Dendritic cell treated with granulocyte-macrophage colony-stimulating factor and Interleukin-4, amounts not matched to agents 40 ng/mL and 50 ng/mL, for 4 days (primary cell): ENCODE measurements at regions not wholly inside any gene's neighbourhood (a gene's known extent, or its start where the extent isn't known, plus 50 kb on each side); places are given as distances from the start of the nearest gene placed in this dataset.

ENCODE experiments used
- H3K27ac Mint-ChIP-seq: one replicate; pipeline ENCODE4 v1.8.0; 2022; ENCODE audit warnings: mild to moderate bottlenecking, mixed read lengths
- H3K27me3 Mint-ChIP-seq: one replicate; pipeline ENCODE4 v1.8.0; 2022; ENCODE audit warnings: mild to moderate bottlenecking, mixed read lengths
- H3K36me3 Mint-ChIP-seq: one replicate; pipeline ENCODE4 v1.8.0; 2022; ENCODE audit warnings: low read depth, mixed read lengths
- H3K4me1 Mint-ChIP-seq: one replicate; pipeline ENCODE4 v1.8.0; 2022; ENCODE audit warnings: low read depth, mixed read lengths
- H3K4me3 Mint-ChIP-seq: one replicate; pipeline ENCODE4 v1.8.0; 2022; ENCODE audit warnings: mild to moderate bottlenecking, moderate library complexity, mixed read lengths
- H3K9me3 Mint-ChIP-seq: one replicate; pipeline ENCODE4 v1.8.0; 2022; ENCODE audit warnings: mixed read lengths
- intact Hi-C: fragments of 100-400 bp; cut with micrococcal nuclease; formaldehyde crosslinking; loops from one replicate; pipeline ENCODE4 v1.15.0; 2022

DNA sequence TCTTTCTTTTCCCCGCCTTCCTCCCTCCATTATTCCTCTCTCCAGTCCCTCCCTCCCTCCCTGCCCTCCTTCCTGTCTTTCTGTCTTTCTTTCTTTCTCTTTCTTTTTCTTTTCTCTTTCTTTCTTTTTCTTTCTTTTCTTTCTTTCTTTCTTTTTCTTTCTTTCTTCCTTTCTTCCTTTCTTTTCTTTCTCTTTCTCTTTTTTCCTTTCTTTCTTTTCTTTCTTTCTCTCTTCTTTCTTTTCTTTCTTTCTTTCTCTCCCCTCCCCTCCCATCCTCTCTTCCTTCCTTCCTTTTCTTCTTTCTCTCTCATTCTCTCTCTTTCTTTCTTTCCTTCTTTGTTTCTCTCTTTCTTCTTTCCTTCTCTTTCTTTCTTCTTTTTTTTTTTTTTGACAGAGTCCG, 402.2 kb upstream of the PLXNA2 start:
- H3K36me3 Mint-ChIP-seq, result no peaks in the 10 kb centered on the region
- H3K4me1 Mint-ChIP-seq, result no peaks in the 10 kb centered on the region
- intact Hi-C loops, result no loop called here
- no peaks in the 10 kb centered on the region for H3K9me3 Mint-ChIP-seq
- H3K4me3 Mint-ChIP-seq, result no peak overlapping the region
- H3K27ac Mint-ChIP-seq, result no peak overlapping the region
- H3K27me3 Mint-ChIP-seq, result no peaks in the 10 kb centered on the region

DNA sequence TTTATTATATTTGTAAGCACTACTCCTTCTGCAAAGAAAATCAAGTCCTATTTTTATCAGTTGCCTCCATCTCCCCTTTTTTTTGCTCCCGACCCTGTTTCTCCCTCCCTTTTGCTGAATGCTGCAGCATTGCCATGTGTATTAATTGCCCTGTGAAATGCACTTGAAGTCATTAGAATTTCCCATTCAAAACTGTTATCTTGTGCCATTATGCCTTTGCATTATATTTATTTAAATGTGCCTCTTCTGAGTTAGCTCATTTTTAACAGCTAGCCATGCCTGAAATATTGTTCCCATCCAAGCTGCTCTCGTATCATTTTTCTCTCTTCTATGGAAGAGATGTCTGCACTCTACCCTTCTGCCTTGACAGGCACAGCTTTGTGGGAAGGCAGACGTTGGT, 404.0 kb upstream of the PLXNA2 start:
- Mint-ChIP-seq H3K27ac (no peak overlapping the region), H3K36me3 (no peaks in the 10 kb centered on the region), H3K9me3 (no peaks in the 10 kb centered on the region), H3K4me1 (no peaks in the 10 kb centered on the region), H3K27me3 (no peaks in the 10 kb centered on the region), H3K4me3 (no peak overlapping the region)
- intact Hi-C loops, result no loop called here

DNA sequence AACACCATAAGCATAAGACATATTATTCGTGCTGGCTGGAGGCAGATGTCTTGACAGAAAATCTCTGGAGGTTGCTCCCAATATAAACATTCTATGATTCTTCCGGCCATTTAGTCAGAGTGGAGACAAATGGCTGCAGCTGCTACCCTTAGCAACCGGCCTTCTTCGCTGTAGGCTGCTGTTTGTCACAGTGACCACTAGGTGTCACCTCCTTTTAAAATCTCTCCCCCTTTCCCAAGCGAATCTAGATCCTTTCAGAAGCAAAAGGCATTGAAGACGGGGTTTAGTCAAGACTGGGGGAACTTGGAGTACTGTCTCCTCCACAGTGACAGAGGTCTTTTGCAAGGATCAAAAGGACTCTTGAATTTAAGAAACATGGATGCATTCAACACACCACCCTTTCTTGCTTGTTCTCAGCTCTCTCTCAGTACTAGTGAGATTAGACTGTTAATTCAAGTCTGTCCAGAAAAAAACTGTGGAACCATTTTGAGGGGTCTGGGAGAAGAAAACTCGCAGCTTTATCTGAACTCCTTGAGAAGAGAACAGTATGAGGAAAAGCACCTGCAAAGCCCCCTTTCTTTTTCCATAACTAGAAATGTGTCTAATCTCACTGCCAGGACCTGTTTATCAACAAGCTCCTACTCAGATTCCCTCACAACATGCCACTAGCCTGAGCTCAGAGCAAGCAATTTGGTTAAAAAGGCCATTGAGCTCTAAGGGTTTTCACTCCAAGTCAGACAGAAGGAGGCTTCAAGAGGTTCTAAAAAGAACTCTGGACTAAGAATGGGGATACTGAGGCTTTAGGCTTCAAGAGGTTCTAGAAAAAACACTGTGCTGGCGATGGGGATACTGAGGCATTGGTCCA, 408.3 kb upstream of the PLXNA2 start:
- H3K27me3 Mint-ChIP-seq, result no peaks in the 10 kb centered on the region
- no peak overlapping the region for H3K4me3 Mint-ChIP-seq
- no peaks in the 10 kb centered on the region for H3K36me3 Mint-ChIP-seq
- no peaks in the 10 kb centered on the region for H3K4me1 Mint-ChIP-seq
- no peak overlapping the region for H3K27ac Mint-ChIP-seq
- intact Hi-C loops, result loop anchor here (2.0 to 5.0 kb wide), 3 partner anchors 540 to 914 kb away; no protein-coding TSS in a partner anchor
- no peaks in the 10 kb centered on the region for H3K9me3 Mint-ChIP-seq

DNA sequence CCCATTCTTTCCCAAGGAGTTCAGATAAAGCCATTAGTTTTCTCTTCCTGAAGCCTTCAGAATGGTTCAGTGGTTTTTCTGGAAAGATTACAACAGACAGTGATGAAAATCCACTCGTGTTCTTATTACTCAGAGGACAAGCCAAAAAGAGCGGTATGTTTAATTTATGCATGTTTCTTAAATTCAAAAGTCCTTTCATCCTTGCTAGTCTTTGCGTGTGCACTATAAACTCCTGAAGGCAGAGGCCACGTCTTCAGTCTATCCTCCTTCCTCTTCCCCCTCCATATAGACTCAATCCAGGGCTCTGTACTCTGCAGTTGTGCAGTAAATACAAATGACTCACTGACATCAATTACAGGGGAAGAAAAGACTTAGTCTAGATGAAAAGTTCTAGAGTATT, 409.2 kb upstream of the PLXNA2 start:
- Mint-ChIP-seq H3K27ac (no peak overlapping the region), H3K4me1 (no peaks in the 10 kb centered on the region), H3K27me3 (no peaks in the 10 kb centered on the region), H3K4me3 (no peak overlapping the region), H3K36me3 (no peaks in the 10 kb centered on the region), H3K9me3 (no peaks in the 10 kb centered on the region)
- intact Hi-C loops, result loop anchor here (2.0 to 5.0 kb wide), 3 partner anchors 539 to 913 kb away; no protein-coding TSS in a partner anchor

DNA sequence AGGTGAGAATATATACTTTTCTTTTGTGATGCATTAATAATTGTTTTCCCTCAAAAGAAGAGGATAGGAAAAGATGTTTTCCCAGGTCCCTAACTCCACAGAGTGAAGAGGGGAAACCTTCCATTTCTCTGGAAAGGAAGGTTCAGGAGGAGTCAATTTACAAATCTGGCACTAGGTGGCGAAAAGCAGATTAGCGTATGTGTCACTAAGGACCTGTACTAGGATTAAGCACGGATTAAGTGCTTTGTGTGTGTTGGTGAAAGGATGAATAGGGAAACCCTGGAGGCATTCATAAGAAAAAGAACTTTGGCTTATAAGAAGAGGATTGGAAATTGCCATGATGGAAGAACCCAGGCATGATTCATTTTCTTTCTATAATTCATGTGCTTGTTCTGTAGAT, 410.1 kb upstream of the PLXNA2 start:
- no peak overlapping the region for H3K27ac Mint-ChIP-seq
- no peaks in the 10 kb centered on the region for H3K27me3 Mint-ChIP-seq
- intact Hi-C loops, result loop anchor here (5.0 kb wide), 1 partner anchor 538 kb away; no protein-coding TSS in a partner anchor
- no peaks in the 10 kb centered on the region for H3K36me3 Mint-ChIP-seq
- H3K4me1 Mint-ChIP-seq, result no peaks in the 10 kb centered on the region
- H3K9me3 Mint-ChIP-seq, result no peaks in the 10 kb centered on the region
- H3K4me3 Mint-ChIP-seq, result no peak overlapping the region

DNA sequence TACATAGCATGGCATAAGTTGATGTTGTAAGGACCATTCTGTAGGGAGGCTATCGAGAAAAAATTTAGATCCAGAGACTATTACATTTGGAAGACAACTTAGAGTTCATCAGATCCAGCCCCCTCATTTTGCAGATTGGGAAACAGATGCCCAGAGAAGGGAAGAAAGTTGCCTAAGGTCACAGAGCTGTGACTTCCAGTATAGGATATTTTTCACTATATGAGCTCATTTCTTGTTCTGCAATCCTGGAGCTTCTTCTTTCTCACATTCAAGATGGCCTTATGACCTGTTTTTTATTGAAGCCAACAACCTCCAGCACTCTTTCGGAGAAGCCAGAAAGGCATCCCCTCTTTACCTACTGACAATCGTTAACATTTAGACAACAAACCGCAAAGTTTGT, 421.8 kb upstream of the PLXNA2 start:
- H3K4me1 Mint-ChIP-seq, result peaks cover 3% of the 10 kb centered on the region
- no peaks in the 10 kb centered on the region for H3K27me3 Mint-ChIP-seq
- H3K36me3 Mint-ChIP-seq, result no peaks in the 10 kb centered on the region
- no peak overlapping the region for H3K27ac Mint-ChIP-seq
- intact Hi-C loops, result no loop called here
- H3K9me3 Mint-ChIP-seq, result no peaks in the 10 kb centered on the region
- H3K4me3 Mint-ChIP-seq, result no peak overlapping the region

DNA sequence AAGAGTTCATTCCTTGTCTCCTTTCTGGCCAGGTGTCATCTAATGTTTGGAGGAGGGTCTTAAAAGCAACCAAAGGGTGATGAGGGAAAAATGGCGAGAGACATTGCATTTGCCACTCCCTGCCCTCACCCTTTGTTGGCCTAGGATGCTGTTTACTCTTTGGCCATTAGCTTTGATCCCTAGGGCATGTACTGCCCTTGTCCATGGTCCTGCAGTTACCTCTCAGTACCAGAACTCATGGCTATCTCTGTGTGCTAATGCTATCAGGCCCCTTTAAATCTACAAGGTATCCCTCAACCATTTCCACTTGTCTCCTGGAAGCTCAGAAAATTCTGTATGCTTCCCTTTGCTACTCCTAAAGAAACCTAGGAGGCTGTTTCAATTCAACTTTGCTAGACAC, 424.8 kb upstream of the PLXNA2 start:
- Mint-ChIP-seq H3K9me3 (no peaks in the 10 kb centered on the region), H3K36me3 (no peaks in the 10 kb centered on the region), H3K27ac (no peak overlapping the region), H3K27me3 (no peaks in the 10 kb centered on the region), H3K4me3 (no peak overlapping the region), H3K4me1 (no peaks in the 10 kb centered on the region)
- intact Hi-C loops, result no loop called here

DNA sequence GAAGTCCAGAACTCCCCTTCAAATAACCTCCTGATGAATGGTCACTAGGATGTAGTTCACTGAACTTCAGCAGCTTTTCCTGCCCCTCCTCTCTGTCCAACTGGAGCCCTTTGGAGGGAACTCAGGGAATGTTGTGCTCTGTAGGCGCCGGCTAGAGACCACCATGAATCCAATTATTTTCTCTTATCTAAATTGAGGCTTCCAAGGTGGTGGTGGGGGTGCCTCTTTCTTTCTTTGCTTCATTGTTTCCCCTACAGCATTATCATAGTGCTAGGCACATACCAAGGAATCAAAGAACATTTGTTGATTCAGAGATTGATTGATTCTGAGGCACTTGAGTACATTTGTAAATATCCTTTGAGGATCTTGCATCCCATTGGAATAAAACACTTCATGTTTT, 426.6 kb upstream of the PLXNA2 start:
- intact Hi-C loops, result no loop called here
- no peaks in the 10 kb centered on the region for H3K4me1 Mint-ChIP-seq
- no peak overlapping the region for H3K4me3 Mint-ChIP-seq
- no peak overlapping the region for H3K27ac Mint-ChIP-seq
- H3K9me3 Mint-ChIP-seq, result no peaks in the 10 kb centered on the region
- H3K27me3 Mint-ChIP-seq, result no peaks in the 10 kb centered on the region
- no peaks in the 10 kb centered on the region for H3K36me3 Mint-ChIP-seq

DNA sequence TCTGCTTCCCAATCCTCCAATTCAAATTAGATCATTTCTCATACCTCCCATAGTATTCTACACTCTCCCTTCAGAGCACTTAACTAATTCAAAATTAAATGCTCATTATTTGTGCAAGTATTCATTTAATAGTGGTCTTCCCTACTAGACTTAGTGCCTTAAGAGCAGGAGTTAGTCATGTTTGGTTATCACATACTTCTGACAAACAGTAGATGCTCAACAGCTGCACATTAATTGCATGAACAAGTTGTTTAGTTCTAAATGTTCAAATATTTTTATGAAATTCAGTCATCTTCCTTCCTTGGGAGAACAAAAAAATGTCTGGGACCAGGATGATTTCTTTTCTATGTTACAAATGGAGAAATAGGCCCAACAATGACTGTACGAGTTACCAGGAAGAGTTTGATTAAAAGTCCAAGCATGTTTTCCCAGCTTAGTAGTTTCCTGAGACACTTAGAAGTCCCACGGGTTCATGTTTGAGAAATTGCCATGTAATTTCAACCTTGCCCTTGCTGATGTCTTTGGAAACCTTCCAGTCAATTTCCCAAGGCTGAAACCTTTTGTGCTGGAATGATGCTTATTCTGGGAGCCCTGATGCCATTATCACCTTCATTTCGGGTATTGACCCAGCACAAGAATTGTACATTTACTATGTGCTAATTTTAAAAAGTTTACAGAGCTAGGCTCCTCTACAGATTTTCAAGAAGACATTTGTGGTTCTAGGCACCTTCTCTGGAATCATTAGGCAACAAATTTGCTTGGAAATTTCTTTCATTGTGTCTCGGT, 437.9 kb upstream of the PLXNA2 start:
- H3K9me3 Mint-ChIP-seq, result no peaks in the 10 kb centered on the region
- H3K27ac Mint-ChIP-seq, result no peak overlapping the region
- H3K27me3 Mint-ChIP-seq, result peaks cover 2% of the 10 kb centered on the region
- H3K4me1 Mint-ChIP-seq, result no peaks in the 10 kb centered on the region
- no peak overlapping the region for H3K4me3 Mint-ChIP-seq
- intact Hi-C loops, result no loop called here
- no peaks in the 10 kb centered on the region for H3K36me3 Mint-ChIP-seq

DNA sequence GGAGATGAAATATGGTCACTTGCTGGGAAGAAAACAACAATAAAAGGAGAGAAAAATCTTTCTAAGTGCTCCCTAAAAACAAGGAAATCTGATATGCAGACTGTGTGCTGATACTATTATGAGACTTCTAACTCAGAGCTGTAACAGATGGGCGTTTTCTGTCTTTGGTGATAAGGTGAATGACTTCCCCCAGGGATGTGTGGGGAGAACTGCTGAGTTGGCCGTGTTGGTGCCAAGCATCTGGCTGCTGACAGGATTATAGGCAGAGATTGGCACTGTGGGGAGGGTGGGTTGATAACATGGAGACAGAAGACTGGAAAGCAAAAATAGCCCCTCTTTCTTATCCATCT, 438.5 kb upstream of the PLXNA2 start:
- no peak overlapping the region for H3K4me3 Mint-ChIP-seq
- no peaks in the 10 kb centered on the region for H3K4me1 Mint-ChIP-seq
- H3K27me3 Mint-ChIP-seq, result peaks cover 2% of the 10 kb centered on the region
- H3K9me3 Mint-ChIP-seq, result no peaks in the 10 kb centered on the region
- no peaks in the 10 kb centered on the region for H3K36me3 Mint-ChIP-seq
- H3K27ac Mint-ChIP-seq, result no peak overlapping the region
- intact Hi-C loops, result no loop called here

DNA sequence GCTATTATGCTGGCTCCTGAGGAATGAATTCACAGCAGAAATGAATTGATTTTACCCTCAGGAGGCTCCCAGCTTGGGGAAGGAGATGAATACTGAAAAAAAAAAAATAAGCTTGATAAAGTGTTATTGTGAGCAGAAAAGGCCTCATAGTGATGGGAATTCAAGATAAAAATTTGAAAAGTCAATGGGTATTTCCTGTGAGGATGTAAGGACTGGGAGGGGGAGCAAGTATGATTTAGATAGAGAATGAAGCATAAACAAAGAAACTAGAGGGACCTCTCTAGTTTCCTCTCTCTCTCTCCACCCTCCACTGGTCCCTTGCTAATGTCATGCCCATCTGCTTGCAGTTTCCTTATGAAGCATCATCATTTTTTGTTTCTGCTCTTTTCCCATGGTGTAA, 439.0 kb upstream of the PLXNA2 start:
- Mint-ChIP-seq H3K4me3 (no peak overlapping the region), H3K9me3 (no peaks in the 10 kb centered on the region), H3K36me3 (no peaks in the 10 kb centered on the region)

DNA sequence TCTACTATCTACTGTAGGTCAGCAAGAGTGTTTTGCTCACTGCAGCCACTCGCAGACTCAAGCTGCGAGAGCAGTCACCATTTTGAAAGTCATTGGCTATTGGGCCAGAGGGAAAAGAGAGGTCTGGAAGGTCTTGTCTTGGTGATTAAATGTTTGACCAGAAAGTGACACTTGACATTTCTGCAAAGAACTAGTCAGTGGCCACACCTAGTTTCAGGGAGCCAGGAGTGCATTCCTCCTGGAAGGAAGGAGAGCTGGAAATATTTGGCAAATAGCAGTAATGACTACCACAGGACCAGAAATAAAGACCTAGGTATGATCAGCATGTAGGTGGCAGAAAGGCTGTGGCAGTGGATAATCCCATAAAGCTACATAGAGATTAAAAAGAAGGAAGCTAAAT, 440.0 kb upstream of the PLXNA2 start:
- Mint-ChIP-seq H3K27ac (no peak overlapping the region), H3K9me3 (no peaks in the 10 kb centered on the region), H3K4me1 (no peaks in the 10 kb centered on the region), H3K4me3 (no peak overlapping the region), H3K36me3 (no peaks in the 10 kb centered on the region), H3K27me3 (peaks cover 1% of the 10 kb centered on the region)
- intact Hi-C loops, result no loop called here

More for the DNA sequence above, 439.0 kb upstream of the PLXNA2 start:
- Mint-ChIP-seq H3K4me1 (no peaks in the 10 kb centered on the region), H3K27ac (no peak overlapping the region), H3K27me3 (peaks cover 2% of the 10 kb centered on the region)
- intact Hi-C loops, result no loop called here

DNA sequence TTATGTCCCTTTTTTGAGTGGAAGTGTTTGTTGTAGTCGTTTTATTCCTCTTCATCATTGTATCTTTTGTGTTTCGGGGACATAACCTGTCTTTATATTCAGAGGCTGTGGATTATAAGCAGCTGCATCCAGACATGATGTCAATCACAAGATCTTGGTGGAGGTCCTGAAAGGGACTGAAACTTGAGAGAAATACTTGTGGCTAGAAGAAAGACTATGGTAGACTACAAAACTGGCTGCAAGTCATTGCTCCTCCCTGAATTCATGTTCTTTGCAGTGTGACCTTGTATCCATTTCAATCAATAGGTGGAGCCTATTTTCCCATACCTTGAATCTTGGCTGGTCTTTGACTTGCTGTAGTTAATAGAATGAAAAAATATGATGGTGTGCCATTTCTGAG, 442.4 kb upstream of the PLXNA2 start:
- Mint-ChIP-seq H3K27me3 (peaks cover 1% of the 10 kb centered on the region), H3K4me3 (no peak overlapping the region), H3K9me3 (no peaks in the 10 kb centered on the region), H3K36me3 (no peaks in the 10 kb centered on the region), H3K27ac (no peak overlapping the region), H3K4me1 (no peaks in the 10 kb centered on the region)
- intact Hi-C loops, result no loop called here

DNA sequence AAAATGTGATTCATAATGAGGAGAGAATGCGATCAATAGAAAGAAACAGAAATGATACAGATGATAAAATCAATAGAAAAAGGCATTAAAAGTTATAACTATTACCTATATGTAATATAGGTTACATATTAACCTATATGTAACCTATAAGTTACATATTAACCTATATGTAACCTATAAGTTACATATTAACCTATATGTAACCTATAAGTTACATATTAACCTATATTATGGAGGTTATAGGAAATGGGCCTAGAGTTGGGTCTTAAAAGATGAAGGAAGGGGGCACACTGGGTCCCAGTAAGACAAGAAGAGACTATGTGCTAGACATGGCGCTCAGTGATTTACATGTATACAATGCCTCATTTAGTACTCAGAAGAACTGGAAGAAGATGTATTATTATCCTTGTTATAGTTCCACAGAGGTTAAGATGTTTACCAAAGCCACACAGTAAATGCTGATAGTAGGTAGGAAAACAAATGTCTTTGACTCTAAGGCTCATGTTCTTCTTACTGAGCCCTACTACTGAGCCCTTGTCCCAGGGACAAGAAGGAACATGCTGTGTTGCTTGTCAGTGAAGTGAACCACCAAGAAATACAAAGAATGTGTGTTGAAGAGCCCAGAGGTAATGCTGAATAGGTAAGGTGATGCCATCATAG, 444.6 kb upstream of the PLXNA2 start:
- Mint-ChIP-seq H3K4me3 (no peak overlapping the region), H3K4me1 (no peaks in the 10 kb centered on the region), H3K27me3 (no peaks in the 10 kb centered on the region), H3K9me3 (peaks cover 9% of the 10 kb centered on the region), H3K36me3 (no peaks in the 10 kb centered on the region), H3K27ac (no peak overlapping the region)
- intact Hi-C loops, result no loop called here
